IMR-90 (cell line): ENCODE measurements at regions not wholly inside any gene's neighbourhood (a gene's known extent, or its start where the extent isn't known, plus 50 kb on each side); places are given as distances from the start of the nearest gene placed in this dataset.

Experiments used
- ATAC-seq: fragments of 200-7000 bp; cut with Tn5 transposase; 2 replicates; pipeline ENCODE4 v1.9.1; 2020; ENCODE audit warnings: low read depth, mild to moderate bottlenecking, moderate library complexity
- BruUV-seq: library from RNA; stranded (reverse); fragments of 400-500 nt; replicated peaks from 2 replicates; lab custom pipeline; 2021; lab: Mats Ljungman, UMichigan
- CTCF ChIA-PET: fragments of 300-600 bp; formaldehyde crosslinking; extraction: SDS; loops from one replicate; lab custom pipeline; 2021; ENCODE audit warnings: antibody characterized with exemption; lab: Yijun Ruan, JAX
- POLR2A ChIA-PET: fragments of 300-600 bp; sonication (Branson Sonifier 250); formaldehyde crosslinking; loops from one replicate; lab custom pipeline; 2022; ENCODE audit warnings: antibody characterized with exemption; ENCODE audit not compliant: unreplicated experiment; lab: Charles Lee
- DNase-seq: peaks from one replicate; pipeline ENCODE4 v3.0.0; 2013
- H2AFZ ChIP-seq: replicated peaks from 2 replicates; pipeline ENCODE3; 2013; ENCODE audit warnings: low read length, mild to moderate bottlenecking; ENCODE audit not compliant: poor library complexity
- H2AK5ac ChIP-seq: 2 replicates; pipeline ENCODE4 v1.6.1; 2013; ENCODE audit warnings: low read depth, low read length, inconsistent platforms
- H2AK9ac ChIP-seq: replicated peaks from 2 replicates; pipeline ENCODE3; 2013; ENCODE audit warnings: mild to moderate bottlenecking, low read depth, low read length, moderate library complexity; ENCODE audit not compliant: poor library complexity
- H2BK120ac ChIP-seq: 2 replicates; pipeline ENCODE4 v1.6.1; 2013; ENCODE audit warnings: low read depth, low read length, inconsistent platforms
- H2BK15ac ChIP-seq: 3 replicates; pipeline ENCODE4 v1.6.1; 2013; ENCODE audit warnings: low read depth, low read length, inconsistent platforms
- H2BK20ac ChIP-seq: 2 replicates; pipeline ENCODE4 v1.6.1; 2013; ENCODE audit warnings: low read depth, mild to moderate bottlenecking, inconsistent platforms, low read length, moderate library complexity
- H2BK5ac ChIP-seq: 2 replicates; pipeline ENCODE4 v1.6.1; 2013; ENCODE audit warnings: mild to moderate bottlenecking, low read depth, low read length, inconsistent platforms; ENCODE audit not compliant: poor library complexity, severe bottlenecking
- H3K14ac ChIP-seq: replicated peaks from 2 replicates; pipeline ENCODE4 v1.6.1; 2013; ENCODE audit warnings: low read depth, low read length, inconsistent platforms
- H3K18ac ChIP-seq: 2 replicates; pipeline ENCODE4 v1.6.1; 2013; ENCODE audit warnings: low read depth, low read length, control low read depth
- H3K23ac ChIP-seq: 2 replicates; pipeline ENCODE4 v1.6.1; 2013; ENCODE audit warnings: low read depth, low read length, inconsistent platforms
- H3K27ac ChIP-seq: 2 replicates; pipeline ENCODE4 v1.5.1; 2013; ENCODE audit warnings: mild to moderate bottlenecking, control low read depth, low read length; ENCODE audit not compliant: insufficient read depth
- H3K27me3 ChIP-seq: 2 replicates; pipeline ENCODE4 v1.6.1; 2013; ENCODE audit warnings: low read length; ENCODE audit not compliant: control insufficient read depth, insufficient read depth
- H3K36me3 ChIP-seq: 2 replicates; pipeline ENCODE4 v1.6.1; 2013; ENCODE audit warnings: low read length, mixed read lengths; ENCODE audit not compliant: control insufficient read depth, insufficient read depth
- H3K4ac ChIP-seq: 2 replicates; pipeline ENCODE4 v1.6.1; 2013; ENCODE audit warnings: low read depth, low read length, inconsistent platforms
- H3K4me1 ChIP-seq: 2 replicates; pipeline ENCODE4 v1.6.1; 2013; ENCODE audit warnings: low read length, mixed read lengths; ENCODE audit not compliant: control insufficient read depth, insufficient read depth
- H3K4me2 ChIP-seq: 2 replicates; pipeline ENCODE4 v1.6.1; 2013; ENCODE audit warnings: low read depth, mild to moderate bottlenecking, control low read depth, low read length, moderate library complexity
- H3K4me3 ChIP-seq: 2 replicates; pipeline ENCODE4 v1.5.1; 2013; ENCODE audit warnings: low read depth, mild to moderate bottlenecking, control low read depth, low read length, moderate library complexity; ENCODE audit not compliant: insufficient read depth
- H3K56ac ChIP-seq: 2 replicates; pipeline ENCODE4 v1.6.1; 2013; ENCODE audit warnings: low read length, inconsistent platforms; ENCODE audit not compliant: insufficient read depth; ENCODE audit errors: extremely low read depth
- H3K79me1 ChIP-seq, 2 experiments: 2 replicates each; pipeline ENCODE4 v1.6.1; 2013; ENCODE audit warnings: low read length in 2 of 2, inconsistent platforms in 1 of 2, low read depth in 1 of 2
- H3K9ac ChIP-seq: 2 replicates; pipeline ENCODE4 v1.6.1; 2013; ENCODE audit warnings: low read depth, low read length, control low read depth
- H3K9me1 ChIP-seq: 2 replicates; pipeline ENCODE4 v1.6.1; 2013; ENCODE audit warnings: low read length, inconsistent platforms; ENCODE audit not compliant: insufficient read depth
- H3K9me3 ChIP-seq: 2 replicates; pipeline ENCODE4 v1.6.1; 2013; ENCODE audit warnings: low read length; ENCODE audit not compliant: control insufficient read depth, insufficient read depth
- H4K20me1 ChIP-seq: 2 replicates; pipeline ENCODE4 v1.6.1; 2013; ENCODE audit warnings: low read length, inconsistent platforms; ENCODE audit not compliant: insufficient read depth
- H4K5ac ChIP-seq: 2 replicates; pipeline ENCODE4 v1.6.1; 2013; ENCODE audit warnings: mild to moderate bottlenecking, low read depth, low read length, control low read depth
- H4K8ac ChIP-seq, 2 experiments: 2 replicates each; pipeline ENCODE4 v1.6.1; 2013; ENCODE audit warnings: low read depth in 2 of 2, low read length in 2 of 2, control low read depth in 1 of 2, inconsistent platforms in 1 of 2
- H4K91ac ChIP-seq: 2 replicates; pipeline ENCODE4 v1.6.1; 2013; ENCODE audit warnings: low read depth, low read length, inconsistent platforms; ENCODE audit not compliant: insufficient read depth
- BHLHE40 ChIP-seq: fragments of 150-350 bp; IDR thresholded peaks from 2 replicates; pipeline ENCODE4 v1.6.1; 2016; ENCODE audit warnings: mild to moderate bottlenecking, low read depth, low read length
- FOS ChIP-seq: fragments of 150-350 bp; IDR thresholded peaks from 2 replicates; pipeline ENCODE4 v1.6.1; 2016; ENCODE audit warnings: low read depth, low read length
- MAZ ChIP-seq: IDR thresholded peaks from 2 replicates; pipeline ENCODE4 v1.6.1; 2012; ENCODE audit warnings: low read depth, mild to moderate bottlenecking, low read length, improper control_type of control experiment, moderate library complexity, borderline replicate concordance
- POLR2A ChIP-seq: IDR thresholded peaks from 2 replicates; pipeline ENCODE4 v1.6.1; 2012; ENCODE audit warnings: mild to moderate bottlenecking, low read depth, low read length
- RAD21 ChIP-seq: IDR thresholded peaks from 2 replicates; pipeline ENCODE4 v1.6.1; 2012; ENCODE audit warnings: low read length, improper control_type of control experiment
- RCOR1 ChIP-seq: IDR thresholded peaks from 2 replicates; pipeline ENCODE4 v1.6.1; 2012; ENCODE audit warnings: mild to moderate bottlenecking, low read length, improper control_type of control experiment; ENCODE audit not compliant: insufficient replicate concordance
- RFX5 ChIP-seq: IDR thresholded peaks from 2 replicates; pipeline ENCODE4 v1.8.0; 2012; ENCODE audit warnings: low read depth, mild to moderate bottlenecking, low read length, moderate library complexity
- SMC3 ChIP-seq: fragments of 150-350 bp; IDR thresholded peaks from 2 replicates; pipeline ENCODE4 v1.6.1; 2016; ENCODE audit warnings: low read depth, mild to moderate bottlenecking, antibody characterized with exemption, low read length, moderate library complexity
- USF2 ChIP-seq: fragments of 150-350 bp; IDR thresholded peaks from 2 replicates; pipeline ENCODE4 v1.6.1; 2017; ENCODE audit warnings: mild to moderate bottlenecking, antibody characterized with exemption, low read length, low read depth
- dilution Hi-C: fragments of 300-500 bp; cut with HindIII; formaldehyde crosslinking; loops from one replicate; pipeline ENCODE4 v1.14.3; 2018; ENCODE audit warnings: low sequenced_read_pairs; ENCODE audit not compliant: unreplicated experiment
- in situ Hi-C: fragments of 300-500 bp; cut with MboI; formaldehyde crosslinking; loops from 3 replicates; pipeline ENCODE4 v1.14.3; 2019; ENCODE audit warnings: low sequenced_read_pairs, inconsistent platforms, mixed read lengths
- intact Hi-C: fragments of 100-400 bp; cut with micrococcal nuclease; formaldehyde crosslinking; loops from 2 replicates; pipeline ENCODE4 v1.10.0; 2022
- TF ChIP-seq, protein P1 (sequence below): fragments of 150-350 bp; IDR thresholded peaks from 2 replicates; pipeline ENCODE4 v1.6.1; 2016; ENCODE audit warnings: low read depth, mild to moderate bottlenecking, low read length, moderate library complexity, borderline replicate concordance
- TF ChIP-seq, protein P2 (sequence below): conservative IDR thresholded peaks from 2 replicates; pipeline ENCODE4 v1.5.1; 2012; ENCODE audit warnings: mild to moderate bottlenecking, low read depth, low read length, improper control_type of control experiment

DNA sequence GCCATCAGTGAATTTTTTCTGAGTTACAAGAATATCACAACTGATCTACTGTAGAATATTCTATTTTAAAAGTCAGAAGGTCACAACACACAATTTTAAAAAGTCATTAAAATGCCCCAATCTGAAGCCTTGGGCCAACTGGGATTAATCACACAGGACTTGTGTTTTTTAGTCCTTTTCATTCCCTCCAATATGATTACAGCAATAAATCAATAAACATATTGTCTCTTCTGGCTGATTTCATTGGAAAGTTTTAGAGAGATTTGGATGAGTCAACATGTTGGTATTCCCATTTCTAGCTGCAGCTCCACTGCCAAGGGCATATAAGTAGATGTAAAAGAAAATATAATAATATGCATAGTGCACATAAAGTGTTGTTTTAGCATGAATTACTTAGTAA lies 85.8 kb downstream of the NIBAN1 start:
- in situ Hi-C loops: no loop called here
- H3K9me3 ChIP-seq: no peaks in the 10 kb centered on the region
- no peak overlapping the region for H4K91ac ChIP-seq
- no peak overlapping the region for H2BK15ac ChIP-seq
- H2BK120ac ChIP-seq: no peak overlapping the region
- H2AK5ac ChIP-seq: no peak overlapping the region
- H3K4me2 ChIP-seq: no peak overlapping the region
- peaks cover 0 to 11% of the 10 kb centered on the region in 2 experiments; a peak in 1 of 4 replicates for H3K79me1 ChIP-seq
- ATAC-seq (no peak), DNase-seq (peak; percentile 84)
- H2BK5ac ChIP-seq: no peak overlapping the region
- H3K4ac ChIP-seq: no peak overlapping the region
- no peak overlapping the region for H3K4me3 ChIP-seq
- H2AFZ ChIP-seq: no peak overlapping the region
- dilution Hi-C loops: no loop called here
- no peak overlapping the region for H3K9ac ChIP-seq
- no peak overlapping the region for H3K18ac ChIP-seq
- no peaks in the 10 kb centered on the region for H3K36me3 ChIP-seq
- no peak overlapping the region for H2BK20ac ChIP-seq
- H3K14ac ChIP-seq: no peak overlapping the region
- CTCF ChIA-PET: no interaction called here
- no peak overlapping the region for H4K8ac ChIP-seq
- no peak overlapping the region for H4K5ac ChIP-seq
- H2AK9ac ChIP-seq: no peak overlapping the region
- no peak overlapping the region for H3K23ac ChIP-seq
- no peaks in the 10 kb centered on the region for H4K20me1 ChIP-seq
- intact Hi-C loops: no loop called here
- no TSS peak for BruUV-seq
- H3K4me1 ChIP-seq: peaks cover 7% of the 10 kb centered on the region
- no peak for TF ChIP-seq MAZ
- TF ChIP-seq RCOR1: no peak
- TF ChIP-seq RAD21: no peak
- no peak for TF ChIP-seq USF2
- no peak for TF ChIP-seq FOS
- TF ChIP-seq RFX5: no peak
- no peak for TF ChIP-seq POLR2A
- TF ChIP-seq BHLHE40: no peak
- TF ChIP-seq SMC3: no peak
- TF ChIP-seq, protein P1, sequence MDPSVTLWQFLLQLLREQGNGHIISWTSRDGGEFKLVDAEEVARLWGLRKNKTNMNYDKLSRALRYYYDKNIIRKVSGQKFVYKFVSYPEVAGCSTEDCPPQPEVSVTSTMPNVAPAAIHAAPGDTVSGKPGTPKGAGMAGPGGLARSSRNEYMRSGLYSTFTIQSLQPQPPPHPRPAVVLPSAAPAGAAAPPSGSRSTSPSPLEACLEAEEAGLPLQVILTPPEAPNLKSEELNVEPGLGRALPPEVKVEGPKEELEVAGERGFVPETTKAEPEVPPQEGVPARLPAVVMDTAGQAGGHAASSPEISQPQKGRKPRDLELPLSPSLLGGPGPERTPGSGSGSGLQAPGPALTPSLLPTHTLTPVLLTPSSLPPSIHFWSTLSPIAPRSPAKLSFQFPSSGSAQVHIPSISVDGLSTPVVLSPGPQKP: no peak
- TF ChIP-seq, protein P2, sequence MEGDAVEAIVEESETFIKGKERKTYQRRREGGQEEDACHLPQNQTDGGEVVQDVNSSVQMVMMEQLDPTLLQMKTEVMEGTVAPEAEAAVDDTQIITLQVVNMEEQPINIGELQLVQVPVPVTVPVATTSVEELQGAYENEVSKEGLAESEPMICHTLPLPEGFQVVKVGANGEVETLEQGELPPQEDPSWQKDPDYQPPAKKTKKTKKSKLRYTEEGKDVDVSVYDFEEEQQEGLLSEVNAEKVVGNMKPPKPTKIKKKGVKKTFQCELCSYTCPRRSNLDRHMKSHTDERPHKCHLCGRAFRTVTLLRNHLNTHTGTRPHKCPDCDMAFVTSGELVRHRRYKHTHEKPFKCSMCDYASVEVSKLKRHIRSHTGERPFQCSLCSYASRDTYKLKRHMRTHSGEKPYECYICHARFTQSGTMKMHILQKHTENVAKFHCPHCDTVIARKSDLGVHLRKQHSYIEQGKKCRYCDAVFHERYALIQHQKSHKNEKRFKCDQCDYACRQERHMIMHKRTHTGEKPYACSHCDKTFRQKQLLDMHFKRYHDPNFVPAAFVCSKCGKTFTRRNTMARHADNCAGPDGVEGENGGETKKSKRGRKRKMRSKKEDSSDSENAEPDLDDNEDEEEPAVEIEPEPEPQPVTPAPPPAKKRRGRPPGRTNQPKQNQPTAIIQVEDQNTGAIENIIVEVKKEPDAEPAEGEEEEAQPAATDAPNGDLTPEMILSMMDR: no peak
- no peak overlapping the region for H3K27ac ChIP-seq
- H3K27me3 ChIP-seq: no peaks in the 10 kb centered on the region
- H3K56ac ChIP-seq: no peak overlapping the region
- POLR2A ChIA-PET: no interaction called here
- peaks cover 9% of the 10 kb centered on the region; the same call in 1 of the 2 replicates for H3K9me1 ChIP-seq
